CD14-positive monocyte (primary cell): ENCODE measurements at regions not wholly inside any gene's neighbourhood (a gene's known extent, or its start where the extent isn't known, plus 50 kb on each side); places are given as distances from the start of the nearest gene placed in this dataset.

Experiments used
- DNase-seq, 3 donors: peaks; one replicate each; pipeline ENCODE4 v3.0.0-alpha.2; 2011 to 2022
- H2AFZ ChIP-seq: 2 replicates; pipeline ENCODE4 v1.6.0; 2012; ENCODE audit warnings: mild to moderate bottlenecking, low read depth, low read length, inconsistent platforms; ENCODE audit not compliant: insufficient read depth, poor library complexity, severe bottlenecking
- H3K27ac ChIP-seq, 2 donors: 1 replicate in 1 of 2; 2 replicates in 1 of 2; pipeline ENCODE4 v1.5.1; 2012 to 2013; ENCODE audit warnings: low read length in 2 of 2, control low read depth in 1 of 2, inconsistent platforms in 1 of 2, low read depth in 1 of 2, mild to moderate bottlenecking in 1 of 2
- H3K27me3 ChIP-seq, 2 donors: one replicate each; pipeline versions ENCODE4 v1.6.0 to v1.6.1; 2011 to 2013; ENCODE audit warnings: low read length in 2 of 2; ENCODE audit not compliant: control insufficient read depth in 2 of 2, insufficient read depth in 2 of 2
- H3K36me3 ChIP-seq, 2 donors: replicated peaks in 1 of 2; 1 replicate in 1 of 2; 2 replicates in 1 of 2; pipeline versions ENCODE4 v1.5.1 to v1.6.1; 2012 to 2013; ENCODE audit warnings: low read length in 2 of 2, control low read depth in 1 of 2, inconsistent platforms in 1 of 2, mild to moderate bottlenecking in 1 of 2; ENCODE audit not compliant: insufficient read depth in 2 of 2, control insufficient read depth in 1 of 2
- H3K4me1 ChIP-seq, 2 donors: 1 replicate in 1 of 2; 2 replicates in 1 of 2; pipeline versions ENCODE4 v1.5.1 to v1.6.1; 2012 to 2013; ENCODE audit warnings: low read length in 2 of 2, control low read depth in 1 of 2, inconsistent platforms in 1 of 2, mild to moderate bottlenecking in 1 of 2, moderate library complexity in 1 of 2; ENCODE audit not compliant: insufficient read depth in 2 of 2, control insufficient read depth in 1 of 2
- H3K4me2 ChIP-seq: replicated peaks from 2 replicates; pipeline ENCODE3; 2012; ENCODE audit warnings: low read length, moderate library complexity, mild to moderate bottlenecking; ENCODE audit not compliant: poor library complexity, severe bottlenecking; ENCODE audit errors: extremely low read depth
- H3K4me3 ChIP-seq, 3 experiments: fragments of 200-600 bp in 1 of 3; sonication (generic) in 1 of 3; replicated peaks in 1 of 3; 1 replicate in 2 of 3; 2 replicates in 1 of 3; pipeline ENCODE4 v1.5.1; 2011 to 2013; ENCODE audit warnings: low read length in 3 of 3, mild to moderate bottlenecking in 3 of 3, control low read depth in 2 of 3, low read depth in 2 of 3, inconsistent platforms in 1 of 3, moderate library complexity in 1 of 3
- H3K79me2 ChIP-seq: 2 replicates; pipeline ENCODE4 v1.6.0; 2012; ENCODE audit warnings: mild to moderate bottlenecking, control low read depth, inconsistent platforms, low read length, moderate library complexity; ENCODE audit not compliant: insufficient read depth
- H3K9ac ChIP-seq: 2 replicates; pipeline ENCODE4 v1.6.0; 2017; ENCODE audit warnings: low read length, mild to moderate bottlenecking; ENCODE audit not compliant: insufficient read depth, poor library complexity, severe bottlenecking
- H3K9me3 ChIP-seq, 2 donors: replicated peaks in 1 of 2; 1 replicate in 1 of 2; 2 replicates in 1 of 2; pipeline versions ENCODE4 v1.5.1 to v1.6.1; 2012 to 2013; ENCODE audit warnings: low read length in 2 of 2, control low read depth in 1 of 2; ENCODE audit not compliant: control insufficient read depth in 1 of 2, insufficient read depth in 1 of 2
- H4K20me1 ChIP-seq: 2 replicates; pipeline ENCODE4 v1.6.0; 2012; ENCODE audit warnings: mild to moderate bottlenecking, low read length, control low read depth, moderate library complexity; ENCODE audit not compliant: insufficient read depth
- H3K27ac Mint-ChIP-seq, 7 donors: one replicate each; pipeline ENCODE4 v1.8.0; 2020; ENCODE audit warnings: mild to moderate bottlenecking in 7 of 7, mixed read lengths in 7 of 7, moderate library complexity in 6 of 7, inconsistent platforms in 2 of 7
- H3K27me3 Mint-ChIP-seq, 3 donors: one replicate each; pipeline ENCODE4 v1.8.0; 2021 to 2022; ENCODE audit warnings: low read depth in 3 of 3, mild to moderate bottlenecking in 3 of 3, mixed read lengths in 3 of 3, moderate library complexity in 3 of 3, inconsistent platforms in 1 of 3
- H3K36me3 Mint-ChIP-seq, 2 donors: one replicate each; pipeline ENCODE4 v1.8.0; 2020; ENCODE audit warnings: mixed read lengths in 2 of 2, inconsistent platforms in 1 of 2, mild to moderate bottlenecking in 1 of 2
- H3K4me1 Mint-ChIP-seq: one replicate; pipeline ENCODE4 v1.8.0; 2020; ENCODE audit warnings: mild to moderate bottlenecking, mixed read lengths
- H3K4me3 Mint-ChIP-seq, 2 donors: one replicate each; pipeline ENCODE4 v1.8.0; 2020; ENCODE audit warnings: mild to moderate bottlenecking in 2 of 2, mixed read lengths in 2 of 2, moderate library complexity in 1 of 2
- H3K9me3 Mint-ChIP-seq, 7 donors: one replicate each; pipeline ENCODE4 v1.8.0; 2020 to 2022; ENCODE audit warnings: mixed read lengths in 7 of 7, mild to moderate bottlenecking in 6 of 7, moderate library complexity in 6 of 7, inconsistent platforms in 2 of 7
- CTCF ChIP-seq: fragments of 200-600 bp; IDR thresholded peaks from one replicate; pipeline ENCODE4 v1.8.0; 2022; ENCODE audit warnings: antibody characterized with exemption, mild to moderate bottlenecking
- WGBS: methylation state at CpG from one replicate; pipeline ENCODE4 v1.1.5; 2013; ENCODE audit warnings: missing lambda C conversion rate; ENCODE audit not compliant: insufficient coverage; 5-methylcytosine and 5-hydroxymethylcytosine counted together
- intact Hi-C, 2 donors: fragments of 100-400 bp; cut with micrococcal nuclease; formaldehyde crosslinking; loops; one replicate each; pipeline versions ENCODE4 v1.15.0 to v1.15.1; 2023

- Mint-ChIP-seq H3K4me1 (no peaks in the 10 kb centered on the region), H3K27me3 (no peaks in the 10 kb centered on the region), H3K36me3 (no peaks in the 10 kb centered on the region), H3K4me3 (no peak overlapping the region), H3K27ac (no peak overlapping the region), H3K9me3 (peaks cover 0 to 9% (median 0%) of the 10 kb centered on the region in 7 donors)
- intact Hi-C loops = no loop called here
- no peak overlapping the region for H3K4me2 ChIP-seq
- H4K20me1 ChIP-seq = no peaks in the 10 kb centered on the region
- H3K27ac ChIP-seq = no peak overlapping the region
- H3K27me3 ChIP-seq = no peaks in the 10 kb centered on the region
- no peak overlapping the region for H2AFZ ChIP-seq
- no peak overlapping the region for H3K4me3 ChIP-seq
- WGBS = no CpG with 5 or more reads among the region's 2 CpGs
- H3K79me2 ChIP-seq = no peaks in the 10 kb centered on the region
- no peak for DNase-seq
- TF ChIP-seq CTCF = no peak
- H3K9ac ChIP-seq = no peak overlapping the region
- H3K4me1 ChIP-seq = no peaks in the 10 kb centered on the region
- no peaks in the 10 kb centered on the region for H3K36me3 ChIP-seq
- H3K9me3 ChIP-seq = peaks cover 0 to 6% of the 10 kb centered on the region in 2 donors
Measured at GRCh38 chr4:148510211-148510610, 68.0 kb upstream of the NR3C2 start.

GRCh38 chr4:148503681-148504080, 61.5 kb upstream of the NR3C2 start:
- Histone ChIP-seq H4K20me1 (no peaks in the 10 kb centered on the region), H3K9me3 (peaks cover 14 to 18% of the 10 kb centered on the region in 2 donors), H3K9ac (no peak overlapping the region), H3K79me2 (no peaks in the 10 kb centered on the region), H3K36me3 (no peaks in the 10 kb centered on the region), H3K27me3 (no peaks in the 10 kb centered on the region), H3K4me1 (no peaks in the 10 kb centered on the region), H3K4me2 (no peak overlapping the region), H2AFZ (no peak overlapping the region), H3K4me3 (no peak overlapping the region), H3K27ac (no peak overlapping the region)
- Mint-ChIP-seq H3K27me3 (peaks cover 0 to 2% (median 0%) of the 10 kb centered on the region in 3 donors), H3K27ac (no peak overlapping the region), H3K4me1 (no peaks in the 10 kb centered on the region), H3K4me3 (no peak overlapping the region), H3K9me3 (peaks cover 4 to 20% (median 12%) of the 10 kb centered on the region in 7 donors), H3K36me3 (no peaks in the 10 kb centered on the region)
- TF ChIP-seq CTCF = no peak
- no CpG with 5 or more reads among the region's 1 CpG for WGBS
- no peak for DNase-seq
- intact Hi-C loops = no loop called here
